Thyroid gland (tissue), 4 donors: ENCODE measurements at regions not wholly inside any gene's neighbourhood (a gene's known extent, or its start where the extent isn't known, plus 50 kb on each side); places are given as distances from the start of the nearest gene placed in this dataset.
A peak's percentile ranks its signal among the peaks of the same experiment; 100 is the strongest.

ENCODE experiments used
- DNase-seq, 2 donors: peaks; one replicate each; pipeline ENCODE4 v3.0.0-alpha.2; 2019
- H3K27ac ChIP-seq, 3 donors: fragments of 200-600 bp; sonication (generic); 1 replicate in 2 of 3; 2 replicates in 1 of 3; pipeline ENCODE4 v1.5.1; 2016 to 2019; ENCODE audit warnings: mild to moderate bottlenecking in 1 of 3, moderate library complexity in 1 of 3
- H3K27me3 ChIP-seq: fragments of 200-600 bp; sonication (generic); one replicate; pipeline ENCODE4 v1.5.1; 2019
- H3K36me3 ChIP-seq, 2 donors: fragments of 200-600 bp; sonication (generic); one replicate each; pipeline ENCODE4 v1.5.1; 2016 to 2019
- H3K4me1 ChIP-seq, 2 donors: fragments of 200-600 bp; sonication (generic); one replicate each; pipeline ENCODE4 v1.5.1; 2017 to 2019
- H3K4me3 ChIP-seq, 3 donors: fragments of 200-600 bp; sonication (generic); replicated peaks in 1 of 3; 1 replicate in 2 of 3; 2 replicates in 1 of 3; pipeline ENCODE4 v1.5.1; 2016; ENCODE audit warnings: mild to moderate bottlenecking in 1 of 3
- H3K9me3 ChIP-seq: fragments of 200-600 bp; sonication (generic); one replicate; pipeline ENCODE4 v1.5.1; 2017
- POLR2A ChIP-seq, 2 donors: fragments of 450-650 bp; IDR thresholded peaks; one replicate each; pipeline ENCODE4 v1.6.1; 2017; ENCODE audit warnings: antibody characterized with exemption in 2 of 2, mild to moderate bottlenecking in 2 of 2, moderate library complexity in 1 of 2
- WGBS, 2 donors: methylation state at CpG; one replicate each; pipeline ENCODE4 v1.1.5; 2017; 5-methylcytosine and 5-hydroxymethylcytosine counted together
- intact Hi-C: fragments of 100-400 bp; cut with DNase I; formaldehyde crosslinking; loops from one replicate; pipeline ENCODE4 v1.15.1; 2023
- TF ChIP-seq, protein P1 (sequence below), 6 experiments: fragments of 200-600 bp in 3 of 6; fragments of 450-650 bp in 3 of 6; sonication (generic) in 3 of 6; IDR thresholded peaks; one replicate each; pipeline ENCODE4 v1.5.1; 2016 to 2019; ENCODE audit warnings: antibody characterized with exemption in 6 of 6, mild to moderate bottlenecking in 2 of 6, inconsistent platforms in 1 of 6, moderate library complexity in 1 of 6

DNA sequence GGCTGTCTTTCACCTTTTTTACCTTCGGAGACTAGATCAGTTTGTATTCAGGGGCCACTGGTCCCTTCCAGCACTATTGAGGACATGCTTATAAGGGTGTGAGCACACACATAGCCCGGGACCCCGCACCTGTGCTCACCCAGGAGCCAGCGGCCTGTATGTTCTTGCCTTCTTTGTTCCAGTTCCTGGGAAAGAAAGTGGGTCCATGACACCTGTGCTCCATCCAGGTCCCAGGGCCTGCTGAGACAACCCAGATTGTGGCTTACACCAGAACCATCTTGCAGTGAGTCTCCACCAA, 207.8 kb downstream of the TOMM20 start:
- Histone ChIP-seq H3K36me3 (no peaks in the 10 kb centered on the region), H3K9me3 (no peaks in the 10 kb centered on the region), H3K27ac (peak overlapping the region; percentile 75 to 91 (median 87)), H3K4me1 (peaks cover 58 to 79% of the 10 kb centered on the region in 2 donors), H3K27me3 (no peaks in the 10 kb centered on the region), H3K4me3 (no peak overlapping the region)
- no peak for DNase-seq
- TF ChIP-seq, protein P1, sequence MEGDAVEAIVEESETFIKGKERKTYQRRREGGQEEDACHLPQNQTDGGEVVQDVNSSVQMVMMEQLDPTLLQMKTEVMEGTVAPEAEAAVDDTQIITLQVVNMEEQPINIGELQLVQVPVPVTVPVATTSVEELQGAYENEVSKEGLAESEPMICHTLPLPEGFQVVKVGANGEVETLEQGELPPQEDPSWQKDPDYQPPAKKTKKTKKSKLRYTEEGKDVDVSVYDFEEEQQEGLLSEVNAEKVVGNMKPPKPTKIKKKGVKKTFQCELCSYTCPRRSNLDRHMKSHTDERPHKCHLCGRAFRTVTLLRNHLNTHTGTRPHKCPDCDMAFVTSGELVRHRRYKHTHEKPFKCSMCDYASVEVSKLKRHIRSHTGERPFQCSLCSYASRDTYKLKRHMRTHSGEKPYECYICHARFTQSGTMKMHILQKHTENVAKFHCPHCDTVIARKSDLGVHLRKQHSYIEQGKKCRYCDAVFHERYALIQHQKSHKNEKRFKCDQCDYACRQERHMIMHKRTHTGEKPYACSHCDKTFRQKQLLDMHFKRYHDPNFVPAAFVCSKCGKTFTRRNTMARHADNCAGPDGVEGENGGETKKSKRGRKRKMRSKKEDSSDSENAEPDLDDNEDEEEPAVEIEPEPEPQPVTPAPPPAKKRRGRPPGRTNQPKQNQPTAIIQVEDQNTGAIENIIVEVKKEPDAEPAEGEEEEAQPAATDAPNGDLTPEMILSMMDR (IDR thresholded peaks at IDR 0.05): no peak
- no peak for TF ChIP-seq POLR2A (IDR thresholded peaks at IDR 0.05)
- WGBS, 2 donors: 75% methylated on average over 4 of the region's 4 CpGs
- intact Hi-C loops: loop anchor here (5.0 to 10.0 kb wide), 2 partner anchors 206 to 313 kb away; no protein-coding TSS in a partner anchor

DNA sequence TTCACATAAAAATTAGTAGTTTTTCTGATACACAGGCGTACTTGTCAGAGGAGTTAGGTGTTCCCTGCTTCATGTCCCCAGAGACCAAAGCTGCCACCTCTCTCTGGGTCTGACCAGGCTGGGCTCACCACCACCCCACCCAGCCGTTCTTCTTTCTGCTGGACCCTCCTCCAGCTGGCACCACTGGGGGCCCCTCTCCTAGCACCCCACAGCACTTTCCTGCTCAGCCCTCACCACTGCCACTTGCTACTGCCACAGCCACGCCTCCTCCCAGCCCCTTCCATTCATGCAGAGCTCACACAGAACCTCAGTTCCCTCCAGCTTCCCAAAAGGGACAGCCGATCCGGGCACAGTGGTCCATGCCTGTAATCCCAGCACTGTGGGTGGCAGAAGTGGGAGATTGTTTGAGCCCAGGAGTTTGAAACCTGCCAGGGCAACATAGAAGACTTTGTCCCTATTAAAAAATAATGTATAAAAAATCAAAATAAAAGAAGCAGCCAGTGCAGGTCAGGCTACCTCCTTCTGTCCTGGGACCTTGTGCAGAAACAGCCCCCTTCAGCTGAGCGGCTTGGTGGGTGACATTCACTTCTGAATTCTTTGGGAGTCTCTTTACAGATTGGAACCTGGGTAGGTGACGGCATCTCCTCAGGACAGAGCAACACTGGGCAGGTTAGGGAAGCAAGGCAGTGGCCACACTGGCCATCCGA, 208.3 kb downstream of the TOMM20 start:
- DNase-seq: no peak
- TF ChIP-seq, protein P1 (IDR thresholded peaks at IDR 0.05): no peak
- no peak for TF ChIP-seq POLR2A (IDR thresholded peaks at IDR 0.05)
- peak overlapping the region; percentile 75 to 91 (median 87) for H3K27ac ChIP-seq
- H3K4me1 ChIP-seq: peaks cover 53 to 74% of the 10 kb centered on the region in 2 donors
- WGBS, 2 donors: 85% methylated on average over 8 of the region's 8 CpGs
- intact Hi-C loops: loop anchor here (5.0 to 10.0 kb wide), 2 partner anchors 205 to 313 kb away; no protein-coding TSS in a partner anchor
- H3K27me3 ChIP-seq: no peaks in the 10 kb centered on the region
- H3K36me3 ChIP-seq: no peaks in the 10 kb centered on the region
- H3K9me3 ChIP-seq: no peaks in the 10 kb centered on the region
- H3K4me3 ChIP-seq: no peak overlapping the region

DNA sequence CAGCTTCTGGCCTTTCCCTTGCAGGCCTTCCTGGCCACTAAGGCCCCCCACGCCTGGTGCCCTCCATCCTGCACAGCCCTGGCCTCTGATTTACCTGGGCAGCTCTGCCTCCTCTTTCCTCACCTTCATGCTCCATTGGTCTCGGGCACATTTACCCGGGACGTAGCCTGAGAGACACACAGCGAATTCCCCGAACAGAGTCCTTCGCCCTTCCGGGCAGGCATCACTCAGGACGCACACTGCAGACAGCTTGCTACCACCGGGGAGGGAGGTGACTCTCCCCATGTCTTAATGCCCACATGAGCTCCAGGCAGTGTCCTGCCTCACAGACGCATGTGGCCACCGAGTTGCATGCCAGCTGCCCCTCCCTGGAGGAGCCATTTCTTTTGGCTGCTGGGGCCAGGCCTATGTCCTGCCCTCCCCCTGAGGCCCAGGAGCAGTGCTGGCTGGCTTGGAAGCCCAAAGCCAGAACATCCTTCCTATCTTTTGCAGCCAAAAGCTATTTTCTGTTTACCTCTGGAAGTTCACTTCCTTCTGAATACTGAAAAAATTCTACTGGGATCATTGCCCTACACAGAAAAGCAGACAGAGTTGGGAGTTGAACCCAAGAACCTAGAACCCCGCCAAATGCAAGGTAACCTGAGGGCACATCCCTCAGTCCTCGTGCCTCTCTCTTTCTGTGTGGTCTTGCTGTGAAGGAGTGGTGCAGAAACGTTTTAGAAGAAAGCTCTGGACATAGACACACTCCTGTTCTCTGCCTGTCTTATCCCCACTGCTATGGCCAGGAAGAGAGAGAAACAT, 209.5 kb downstream of the TOMM20 start:
- H3K4me1 ChIP-seq: peaks cover 50 to 69% of the 10 kb centered on the region in 2 donors
- intact Hi-C loops: no loop called here
- peak; percentile 31 to 33 for DNase-seq

DNA sequence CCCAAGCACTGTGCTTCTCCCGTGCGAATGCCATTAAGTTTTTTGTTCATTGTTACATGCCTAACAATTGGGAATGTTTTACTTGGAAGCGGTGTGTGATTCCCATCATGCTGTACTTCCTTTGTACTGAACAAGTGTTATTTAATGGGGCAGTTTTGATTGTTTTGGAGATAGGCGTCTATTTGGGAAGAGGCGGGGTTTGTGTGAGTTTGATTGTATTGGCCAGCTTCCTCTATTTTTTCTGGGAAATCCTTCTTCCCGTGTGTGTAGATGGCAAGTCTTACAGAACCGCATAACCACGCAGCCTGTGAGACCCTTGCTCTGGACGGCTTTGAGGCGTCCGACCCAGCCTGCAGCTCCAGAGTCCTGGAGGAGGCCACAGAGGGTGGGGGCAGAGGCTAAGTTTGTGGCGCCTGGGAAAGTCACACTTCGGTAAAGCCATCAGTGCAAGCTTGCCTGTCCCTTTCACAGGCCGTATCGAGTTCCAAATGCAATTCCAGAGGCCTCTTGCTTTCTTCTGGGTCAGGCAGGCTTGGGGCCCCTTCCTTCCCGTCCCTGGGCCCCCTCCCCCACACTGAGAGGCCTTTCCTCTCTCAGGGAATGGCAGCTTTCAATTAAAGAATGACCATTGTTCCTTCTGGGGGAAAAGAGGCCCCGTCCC, 210.3 kb downstream of the TOMM20 start:
- Histone ChIP-seq H3K27me3 (no peaks in the 10 kb centered on the region), H3K9me3 (no peaks in the 10 kb centered on the region), H3K36me3 (no peaks in the 10 kb centered on the region), H3K4me1 (peaks cover 55 to 78% of the 10 kb centered on the region in 2 donors), H3K27ac (peak overlapping the region; percentile 75 to 91 (median 87)), H3K4me3 (no peak overlapping the region)
- intact Hi-C loops: no loop called here
- 50 to 53% methylated on average over 17 of the region's 17 CpGs for WGBS, 2 donors
- TF ChIP-seq, protein P1 (IDR thresholded peaks at IDR 0.05): no peak
- TF ChIP-seq POLR2A (IDR thresholded peaks at IDR 0.05): peak in 1 of 2 donors; percentile 7
- DNase-seq: no peak

More for the DNA sequence above, 209.5 kb downstream of the TOMM20 start:
- TF ChIP-seq, protein P1 (IDR thresholded peaks at IDR 0.05): no peak
- no peak for TF ChIP-seq POLR2A (IDR thresholded peaks at IDR 0.05)
- H3K9me3 ChIP-seq: no peaks in the 10 kb centered on the region
- H3K27me3 ChIP-seq: no peaks in the 10 kb centered on the region
- H3K27ac ChIP-seq: peak overlapping the region; percentile 75 to 91 (median 87)
- H3K4me3 ChIP-seq: no peak overlapping the region
- H3K36me3 ChIP-seq: no peaks in the 10 kb centered on the region
- WGBS, 2 donors: 62 to 74% methylated on average over 15 of the region's 15 CpGs
